Epithelial cell of proximal tubule (primary cell): ENCODE measurements at regions not wholly inside any gene's neighbourhood (a gene's known extent, or its start where the extent isn't known, plus 50 kb on each side); places are given as distances from the start of the nearest gene placed in this dataset.

Experiments
- DNase-seq: peaks from one replicate; pipeline ENCODE4 v3.0.0-alpha.2; 2011; ENCODE audit warnings: low read depth
- H3K4me3 ChIP-seq: 2 replicates; pipeline ENCODE4 v1.5.1; 2011; ENCODE audit warnings: low read depth, mild to moderate bottlenecking, low read length
- TF ChIP-seq, protein P1 (sequence below): conservative IDR thresholded peaks from 2 replicates; pipeline ENCODE4 v1.5.1; 2012; ENCODE audit warnings: low read depth, mild to moderate bottlenecking, low read length

DNA sequence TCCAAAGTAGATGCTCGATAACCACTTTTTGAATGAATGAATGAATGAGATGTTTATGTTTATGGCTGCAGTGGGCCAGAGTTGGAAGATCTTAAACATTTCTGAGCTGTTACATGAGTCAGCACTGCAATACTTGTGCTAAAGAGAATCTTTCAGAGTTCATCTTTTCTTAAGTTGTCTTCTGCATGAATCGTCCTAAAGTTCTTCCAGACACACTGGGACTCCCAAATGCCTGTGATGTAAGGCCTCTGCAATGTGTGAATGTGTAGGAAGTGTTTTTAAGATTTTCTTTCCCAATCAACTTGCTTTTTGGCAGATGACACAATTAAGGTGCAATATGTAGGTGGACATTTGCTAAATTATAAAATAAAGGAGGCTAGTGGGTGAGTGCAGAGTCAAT lies 50.3 kb upstream of the TRIM9 start:
- TF ChIP-seq, protein P1, sequence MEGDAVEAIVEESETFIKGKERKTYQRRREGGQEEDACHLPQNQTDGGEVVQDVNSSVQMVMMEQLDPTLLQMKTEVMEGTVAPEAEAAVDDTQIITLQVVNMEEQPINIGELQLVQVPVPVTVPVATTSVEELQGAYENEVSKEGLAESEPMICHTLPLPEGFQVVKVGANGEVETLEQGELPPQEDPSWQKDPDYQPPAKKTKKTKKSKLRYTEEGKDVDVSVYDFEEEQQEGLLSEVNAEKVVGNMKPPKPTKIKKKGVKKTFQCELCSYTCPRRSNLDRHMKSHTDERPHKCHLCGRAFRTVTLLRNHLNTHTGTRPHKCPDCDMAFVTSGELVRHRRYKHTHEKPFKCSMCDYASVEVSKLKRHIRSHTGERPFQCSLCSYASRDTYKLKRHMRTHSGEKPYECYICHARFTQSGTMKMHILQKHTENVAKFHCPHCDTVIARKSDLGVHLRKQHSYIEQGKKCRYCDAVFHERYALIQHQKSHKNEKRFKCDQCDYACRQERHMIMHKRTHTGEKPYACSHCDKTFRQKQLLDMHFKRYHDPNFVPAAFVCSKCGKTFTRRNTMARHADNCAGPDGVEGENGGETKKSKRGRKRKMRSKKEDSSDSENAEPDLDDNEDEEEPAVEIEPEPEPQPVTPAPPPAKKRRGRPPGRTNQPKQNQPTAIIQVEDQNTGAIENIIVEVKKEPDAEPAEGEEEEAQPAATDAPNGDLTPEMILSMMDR: no peak
- H3K4me3 ChIP-seq: no peak overlapping the region
- DNase-seq: no peak

DNA sequence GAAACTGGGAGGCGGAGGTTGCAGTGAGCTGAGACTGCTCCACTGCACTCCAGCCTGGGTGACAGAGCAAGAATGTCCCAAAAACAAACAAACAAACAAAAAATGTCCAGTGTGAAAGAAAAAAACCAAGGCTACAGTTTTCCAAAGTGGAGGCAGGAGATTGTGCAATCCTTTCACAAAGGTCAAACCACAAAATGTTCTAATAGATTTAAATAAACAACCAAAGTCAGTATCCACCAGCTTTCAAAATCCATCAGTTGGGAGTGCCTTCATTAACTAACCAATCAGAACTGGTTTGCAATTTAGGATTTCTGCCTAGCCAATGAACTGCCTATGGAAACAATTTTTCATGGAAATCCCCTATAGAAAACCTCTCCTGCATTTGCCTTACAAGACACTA lies 52.3 kb upstream of the TRIM9 start:
- TF ChIP-seq, protein P1: no peak
- no peak overlapping the region for H3K4me3 ChIP-seq
- peak; percentile 20 for DNase-seq

DNA sequence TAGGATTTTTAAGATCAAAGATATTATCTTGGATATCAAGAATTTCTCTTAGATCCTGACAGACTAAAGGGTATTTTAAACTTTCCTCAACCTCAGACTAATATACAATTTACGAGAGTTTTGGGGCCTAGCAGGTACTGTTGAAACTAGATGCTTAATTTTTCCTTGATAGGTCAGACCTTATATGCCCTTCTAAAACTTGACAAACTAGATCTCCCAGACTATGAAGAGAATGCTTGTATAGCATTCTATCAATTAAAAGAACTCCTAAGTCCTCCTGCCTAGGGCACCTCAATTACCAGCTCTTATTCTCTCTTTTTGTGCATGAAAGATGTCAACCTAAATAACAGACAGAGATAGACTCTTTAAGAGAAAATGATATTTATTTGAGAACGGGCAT lies 60.4 kb upstream of the TRIM9 start:
- H3K4me3 ChIP-seq: no peak overlapping the region
- TF ChIP-seq, protein P1: no peak
- no peak for DNase-seq

DNA sequence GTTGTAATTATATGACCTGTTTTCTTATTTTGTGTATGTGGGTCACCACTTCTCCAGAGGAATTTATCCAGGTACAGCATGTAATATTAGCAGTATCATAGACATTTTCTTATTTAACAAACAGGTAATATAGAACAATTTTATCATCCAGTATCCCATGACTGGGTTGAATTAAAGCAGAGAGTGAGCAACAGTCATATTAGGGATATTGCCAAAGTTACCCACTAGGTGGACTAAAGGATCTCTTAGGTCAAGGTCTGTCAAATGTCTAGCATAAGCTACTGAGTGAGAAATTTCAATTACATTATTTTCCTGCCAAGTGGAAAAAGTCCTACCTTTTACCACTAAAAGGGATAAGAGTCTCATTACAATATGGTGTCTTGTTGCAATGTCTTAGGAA lies 62.1 kb upstream of the TRIM9 start:
- DNase-seq: no peak
- TF ChIP-seq, protein P1: peak; percentile 80
- no peak overlapping the region for H3K4me3 ChIP-seq

DNA sequence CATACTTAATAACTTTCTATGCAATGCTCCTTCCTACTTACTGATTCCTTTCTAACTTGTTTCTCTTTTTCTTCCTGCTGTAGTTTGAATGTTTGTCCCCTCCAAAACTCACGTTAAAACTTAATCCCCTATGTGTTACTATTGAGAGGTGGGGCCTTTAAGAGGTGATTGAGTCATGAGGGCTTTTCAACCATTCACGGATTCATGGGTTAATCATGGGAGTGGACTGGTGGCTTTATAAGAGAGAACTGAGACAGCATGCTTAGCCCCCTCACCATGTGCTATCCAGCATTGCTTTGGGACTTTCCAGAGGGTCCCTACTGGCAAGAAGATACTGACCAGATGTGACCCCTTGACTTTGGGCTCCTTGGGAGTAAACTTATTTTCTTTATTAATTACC lies 66.0 kb upstream of the TRIM9 start:
- TF ChIP-seq, protein P1: no peak
- DNase-seq: no peak
- no peak overlapping the region for H3K4me3 ChIP-seq

DNA sequence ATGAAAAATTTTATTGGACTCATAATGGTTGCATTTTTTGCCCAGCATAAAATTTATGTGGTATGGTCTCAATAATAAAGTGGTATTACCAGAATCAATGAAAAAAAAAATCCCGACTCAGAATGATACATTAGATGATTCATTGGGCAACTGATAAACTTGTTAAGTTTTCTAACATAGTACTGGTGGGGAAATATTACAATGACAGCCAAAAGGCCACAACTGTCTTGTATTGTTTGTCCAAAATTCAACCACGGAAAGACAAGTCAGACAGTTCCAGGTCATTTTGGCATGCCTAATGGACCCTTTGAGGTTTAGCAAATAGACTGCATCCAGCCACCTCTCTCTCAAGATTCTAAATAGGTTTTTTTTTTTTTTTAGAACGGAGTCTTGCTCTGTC lies 70.5 kb upstream of the TRIM9 start:
- no peak overlapping the region for H3K4me3 ChIP-seq
- no peak for DNase-seq
- TF ChIP-seq, protein P1: no peak

DNA sequence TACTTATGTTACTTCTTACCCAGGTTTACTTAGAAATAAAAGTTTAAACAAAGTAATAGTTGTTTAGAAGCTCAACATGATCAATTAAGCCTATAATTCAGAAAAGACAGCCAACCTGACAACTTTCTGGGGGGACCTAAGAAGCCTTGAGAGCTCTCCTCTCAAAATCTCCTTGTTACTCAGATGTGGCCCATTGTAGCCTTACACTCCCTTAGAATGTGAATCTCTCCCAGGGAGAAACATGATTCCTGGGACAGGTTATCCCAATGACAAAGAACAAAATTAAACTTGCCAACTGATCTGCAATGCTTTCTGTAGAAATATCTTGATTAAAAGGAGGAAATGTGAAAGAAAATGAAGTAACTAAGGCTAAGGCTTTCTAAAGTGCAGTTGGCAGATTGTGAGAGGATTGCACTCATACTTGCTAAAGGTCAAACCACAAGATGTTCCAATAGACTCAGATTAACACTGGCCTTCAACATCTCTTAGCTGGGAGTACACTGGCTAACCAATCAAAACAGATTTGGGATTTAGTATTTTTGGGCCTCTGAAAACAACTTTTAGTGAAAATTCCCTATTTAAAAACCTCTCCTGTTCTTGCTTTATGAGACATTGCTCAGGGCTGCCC lies 72.3 kb upstream of the TMX1 start:
- H3K4me3 ChIP-seq: no peak overlapping the region
- TF ChIP-seq, protein P1: no peak
- DNase-seq: no peak
